ENCODE measurements at regions not wholly inside any gene's neighbourhood (a gene's known extent, or its start where the extent isn't known, plus 50 kb on each side); places are given as distances from the start of the nearest gene placed in this dataset.

DNA sequence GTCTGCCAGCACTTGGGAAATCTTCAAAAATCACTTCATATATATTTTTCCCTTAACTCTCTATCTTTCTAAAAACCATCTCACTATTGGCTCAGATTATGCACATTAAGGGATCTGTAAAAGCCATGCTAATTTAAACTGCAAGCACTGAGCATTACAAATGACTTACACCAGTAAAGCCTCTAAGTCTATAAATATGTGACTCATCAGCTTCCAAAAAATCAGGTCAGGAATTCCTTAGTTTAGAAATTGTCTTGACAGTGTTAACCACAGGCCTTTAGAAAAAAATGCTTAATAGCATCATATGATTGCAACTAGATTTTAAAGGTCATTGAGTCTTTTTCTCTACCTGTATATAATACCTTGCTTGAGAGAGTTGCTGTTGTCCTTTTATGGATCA is 1113.6 kb upstream of the PIK3C3 start:
- CTCF ChIA-PET, result no interaction called here
- POLR2A ChIA-PET, result no interaction called here
- no peak for DNase-seq (ENCODE audit: extremely low spot score)
- TF ChIP-seq FOXA1 (IDR thresholded peaks at IDR 0.05), result no peak
- no peak for TF ChIP-seq FOXK2 (IDR thresholded peaks at IDR 0.05)
- TF ChIP-seq FOXM1 (IDR thresholded peaks at IDR 0.05; ENCODE audit: borderline replicate concordance), result no peak
- TF ChIP-seq HDGF (IDR thresholded peaks at IDR 0.05; ENCODE audit: borderline replicate concordance), result no peak
- no peak for TF ChIP-seq ZNF384 (IDR thresholded peaks at IDR 0.05)
- TF ChIP-seq CTBP1 (IDR thresholded peaks at IDR 0.05; ENCODE audit: borderline replicate concordance), result no peak
- TF ChIP-seq L3MBTL2 (conservative IDR thresholded peaks at IDR 0.05), result no peak
- TF ChIP-seq SUZ12 (IDR thresholded peaks at IDR 0.05), result no peak
- no peak for TF ChIP-seq NFRKB (IDR thresholded peaks at IDR 0.05)
- TF ChIP-seq, protein P1, sequence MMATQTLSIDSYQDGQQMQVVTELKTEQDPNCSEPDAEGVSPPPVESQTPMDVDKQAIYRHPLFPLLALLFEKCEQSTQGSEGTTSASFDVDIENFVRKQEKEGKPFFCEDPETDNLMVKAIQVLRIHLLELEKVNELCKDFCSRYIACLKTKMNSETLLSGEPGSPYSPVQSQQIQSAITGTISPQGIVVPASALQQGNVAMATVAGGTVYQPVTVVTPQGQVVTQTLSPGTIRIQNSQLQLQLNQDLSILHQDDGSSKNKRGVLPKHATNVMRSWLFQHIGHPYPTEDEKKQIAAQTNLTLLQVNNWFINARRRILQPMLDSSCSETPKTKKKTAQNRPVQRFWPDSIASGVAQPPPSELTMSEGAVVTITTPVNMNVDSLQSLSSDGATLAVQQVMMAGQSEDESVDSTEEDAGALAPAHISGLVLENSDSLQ (IDR thresholded peaks at IDR 0.05), result no peak
- TF ChIP-seq ELF4 (IDR thresholded peaks at IDR 0.05), result no peak
- no peak for TF ChIP-seq ARNT (IDR thresholded peaks at IDR 0.05)
- TF ChIP-seq BHLHE40 (IDR thresholded peaks at IDR 0.05; ENCODE audit: borderline replicate concordance), result no peak
- no peak for TF ChIP-seq TARDBP (IDR thresholded peaks at IDR 0.05)
- TF ChIP-seq LEF1 (IDR thresholded peaks at IDR 0.05; ENCODE audit: borderline replicate concordance), result no peak
- TF ChIP-seq SP1 (IDR thresholded peaks at IDR 0.05), result no peak

GRCh38 chr18:40841063-40841462 is 1114.0 kb upstream of the PIK3C3 start:
- TF ChIP-seq LEF1 (IDR thresholded peaks at IDR 0.05; ENCODE audit: borderline replicate concordance), result no peak
- TF ChIP-seq HDGF (IDR thresholded peaks at IDR 0.05; ENCODE audit: borderline replicate concordance), result no peak
- TF ChIP-seq FOXK2 (IDR thresholded peaks at IDR 0.05), result no peak
- TF ChIP-seq FOXM1 (IDR thresholded peaks at IDR 0.05; ENCODE audit: borderline replicate concordance), result no peak
- TF ChIP-seq NFRKB (IDR thresholded peaks at IDR 0.05), result no peak
- no peak for TF ChIP-seq BHLHE40 (IDR thresholded peaks at IDR 0.05; ENCODE audit: borderline replicate concordance)
- TF ChIP-seq L3MBTL2 (conservative IDR thresholded peaks at IDR 0.05), result no peak
- TF ChIP-seq, protein P1 (IDR thresholded peaks at IDR 0.05), result no peak
- no peak for TF ChIP-seq TARDBP (IDR thresholded peaks at IDR 0.05)
- TF ChIP-seq SUZ12 (IDR thresholded peaks at IDR 0.05), result no peak
- TF ChIP-seq FOXA1 (IDR thresholded peaks at IDR 0.05), result no peak
- CTCF ChIA-PET, result no interaction called here
- DNase-seq (ENCODE audit: extremely low spot score), result no peak
- POLR2A ChIA-PET, result no interaction called here

GRCh38 chr18:40832362-40832761 is 1122.7 kb upstream of the PIK3C3 start:
- no peak for DNase-seq (ENCODE audit: extremely low spot score)
- POLR2A ChIA-PET, result no interaction called here
- CTCF ChIA-PET, result no interaction called here
- TF ChIP-seq TARDBP (IDR thresholded peaks at IDR 0.05), result no peak
- TF ChIP-seq FOXM1 (IDR thresholded peaks at IDR 0.05; ENCODE audit: borderline replicate concordance), result no peak

GRCh38 chr18:40824291-40824690 is 1130.7 kb upstream of the PIK3C3 start:
- DNase-seq (ENCODE audit: extremely low spot score), result no peak
- TF ChIP-seq L3MBTL2 (conservative IDR thresholded peaks at IDR 0.05) (no peak), FOXK2 (IDR thresholded peaks at IDR 0.05) (no peak), HDGF (IDR thresholded peaks at IDR 0.05; ENCODE audit: borderline replicate concordance) (no peak), FOXA1 (IDR thresholded peaks at IDR 0.05) (no peak), NFRKB (IDR thresholded peaks at IDR 0.05) (no peak), CTBP1 (IDR thresholded peaks at IDR 0.05; ENCODE audit: borderline replicate concordance) (no peak), BHLHE40 (IDR thresholded peaks at IDR 0.05; ENCODE audit: borderline replicate concordance) (no peak), FOXM1 (IDR thresholded peaks at IDR 0.05; ENCODE audit: borderline replicate concordance) (no peak), TARDBP (IDR thresholded peaks at IDR 0.05) (no peak), SP1 (IDR thresholded peaks at IDR 0.05) (no peak), SUZ12 (IDR thresholded peaks at IDR 0.05) (no peak), ARNT (IDR thresholded peaks at IDR 0.05) (no peak), LEF1 (IDR thresholded peaks at IDR 0.05; ENCODE audit: borderline replicate concordance) (no peak), ELF4 (IDR thresholded peaks at IDR 0.05) (no peak), ZNF384 (IDR thresholded peaks at IDR 0.05) (no peak)
- TF ChIP-seq, protein P1 (IDR thresholded peaks at IDR 0.05), result no peak
- ChIA-PET CTCF (no interaction called here), POLR2A (no interaction called here)

GRCh38 chr18:40821596-40822243 is 1133.3 kb upstream of the PIK3C3 start:
- CTCF ChIA-PET, result no interaction called here
- DNase-seq (ENCODE audit: extremely low spot score), result no peak
- POLR2A ChIA-PET, result no interaction called here
- TF ChIP-seq SP1 (IDR thresholded peaks at IDR 0.05) (no peak), FOXA1 (IDR thresholded peaks at IDR 0.05) (no peak), ELF4 (IDR thresholded peaks at IDR 0.05) (no peak)

DNA sequence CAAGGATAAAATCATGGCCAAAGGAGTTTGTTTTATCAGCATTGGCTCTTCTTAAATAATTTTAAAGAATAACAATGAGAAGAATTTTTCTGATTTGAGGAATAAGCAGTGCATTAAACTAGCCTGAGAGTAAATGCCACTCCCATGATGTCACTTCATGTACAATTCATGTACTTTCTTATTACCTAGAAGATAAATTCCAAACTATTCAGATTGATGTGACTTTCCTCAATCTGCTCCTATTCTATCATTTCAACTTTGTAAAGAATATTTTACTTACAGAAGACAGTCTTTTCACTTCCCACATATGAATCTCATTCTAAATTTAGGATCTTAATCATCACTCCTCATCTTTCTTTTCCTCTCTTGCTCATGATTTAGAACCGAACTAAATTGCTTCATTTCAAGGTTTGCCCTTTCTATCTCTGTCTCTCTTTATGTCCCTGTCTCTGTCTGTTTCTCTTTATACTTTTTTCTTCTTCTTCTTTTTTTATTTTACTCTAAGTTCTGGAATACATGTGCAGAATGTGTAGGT is 1142.0 kb upstream of the PIK3C3 start:
- TF ChIP-seq CTBP1 (IDR thresholded peaks at IDR 0.05; ENCODE audit: borderline replicate concordance) (no peak), SP1 (IDR thresholded peaks at IDR 0.05) (no peak), LEF1 (IDR thresholded peaks at IDR 0.05; ENCODE audit: borderline replicate concordance) (no peak), BHLHE40 (IDR thresholded peaks at IDR 0.05; ENCODE audit: borderline replicate concordance) (no peak), TARDBP (IDR thresholded peaks at IDR 0.05) (no peak), SUZ12 (IDR thresholded peaks at IDR 0.05) (no peak), NFRKB (IDR thresholded peaks at IDR 0.05) (no peak), L3MBTL2 (conservative IDR thresholded peaks at IDR 0.05) (no peak), FOXA1 (IDR thresholded peaks at IDR 0.05) (no peak), ZNF384 (IDR thresholded peaks at IDR 0.05) (no peak)
- TF ChIP-seq, protein P1 (IDR thresholded peaks at IDR 0.05), result no peak
- no peak for DNase-seq (ENCODE audit: extremely low spot score)
- CTCF ChIA-PET, result no interaction called here
- POLR2A ChIA-PET, result no interaction called here

Measured in HEK293T (cell line).